ENCODE measurements at regions not wholly inside any gene's neighbourhood (a gene's known extent, or its start where the extent isn't known, plus 50 kb on each side); places are given as distances from the start of the nearest gene placed in this dataset.
"Not testable (repeated sequence)": the region's sequence is repeated elsewhere in the genome, so short reads cannot be mapped to it uniquely, and the experiment has no call there.

GRCh38 chr4:31241504-31242106, 521.4 kb downstream of the PCDH7 start:
- DNase-seq (ENCODE audit: low spot score) (no peak), FAIRE-seq (no peak)

GRCh38 chr4:31246856-31247255, 526.7 kb downstream of the PCDH7 start:
- peak; percentile 32 for FAIRE-seq
- no peak for DNase-seq (ENCODE audit: low spot score)

DNA sequence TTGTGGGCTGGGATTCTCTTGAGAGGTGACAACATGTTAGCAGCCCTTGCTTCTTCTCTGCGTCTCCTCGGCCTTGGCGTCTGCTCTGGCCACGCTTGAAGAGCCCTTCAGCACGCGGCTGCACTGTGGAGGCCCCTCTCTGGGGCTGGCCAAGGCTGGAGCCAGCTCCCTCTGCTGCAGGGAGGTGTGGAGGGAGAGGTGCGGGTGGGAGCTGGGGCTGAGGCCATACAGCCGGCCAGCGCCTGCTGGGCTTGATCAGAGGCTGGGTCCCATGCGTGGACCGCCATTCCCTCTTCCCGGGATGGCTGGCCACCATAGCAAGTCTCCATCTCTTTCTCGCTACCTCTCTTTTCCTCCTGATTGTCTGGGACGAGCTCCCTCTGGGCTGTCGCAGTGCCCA, 539.0 kb downstream of the PCDH7 start:
- no peak for FAIRE-seq
- no peak for DNase-seq (ENCODE audit: low spot score)

DNA sequence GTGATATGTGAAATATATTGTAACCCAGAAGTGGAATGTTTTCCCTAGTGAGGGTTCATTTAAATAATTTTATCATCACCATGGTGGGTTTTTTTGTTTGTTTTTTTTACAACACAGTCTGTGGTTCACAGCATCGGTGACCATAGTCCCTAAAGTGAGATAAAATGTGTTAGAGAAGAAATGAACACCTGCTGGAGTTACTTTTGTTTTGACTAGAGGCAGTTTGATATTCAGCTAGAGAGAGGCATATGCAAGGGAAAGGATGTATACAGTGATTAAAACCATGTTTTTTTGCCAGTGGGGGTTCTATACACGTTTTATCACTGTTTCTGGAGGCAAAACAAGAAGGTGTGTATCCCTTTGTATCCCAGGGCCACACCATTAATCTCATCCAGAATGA, 541.5 kb downstream of the PCDH7 start:
- no peak for FAIRE-seq

DNA sequence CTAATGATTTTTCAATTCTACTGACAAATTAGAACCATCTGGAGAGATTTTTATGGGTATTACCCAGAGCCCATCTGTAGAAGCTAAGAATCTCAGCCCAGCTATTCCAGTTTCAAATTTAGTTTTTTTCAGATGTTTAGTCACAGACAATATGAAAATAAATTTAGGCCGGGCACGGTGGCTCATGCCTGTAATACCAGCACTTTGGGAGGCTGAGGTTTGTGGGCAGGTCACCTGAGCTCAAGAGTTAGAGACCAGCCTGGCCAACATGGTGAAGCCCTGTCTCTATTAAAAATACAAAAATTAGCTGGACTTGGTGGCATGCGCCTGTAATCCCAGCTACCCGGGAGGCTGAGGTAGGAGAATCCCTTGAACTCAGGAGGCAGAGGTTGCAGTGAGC, 545.9 kb downstream of the PCDH7 start:
- FAIRE-seq; DNase-seq (ENCODE audit: low spot score): not testable (repeated sequence)

More for the DNA sequence above, 541.5 kb downstream of the PCDH7 start:
- no peak for DNase-seq (ENCODE audit: low spot score)

DNA sequence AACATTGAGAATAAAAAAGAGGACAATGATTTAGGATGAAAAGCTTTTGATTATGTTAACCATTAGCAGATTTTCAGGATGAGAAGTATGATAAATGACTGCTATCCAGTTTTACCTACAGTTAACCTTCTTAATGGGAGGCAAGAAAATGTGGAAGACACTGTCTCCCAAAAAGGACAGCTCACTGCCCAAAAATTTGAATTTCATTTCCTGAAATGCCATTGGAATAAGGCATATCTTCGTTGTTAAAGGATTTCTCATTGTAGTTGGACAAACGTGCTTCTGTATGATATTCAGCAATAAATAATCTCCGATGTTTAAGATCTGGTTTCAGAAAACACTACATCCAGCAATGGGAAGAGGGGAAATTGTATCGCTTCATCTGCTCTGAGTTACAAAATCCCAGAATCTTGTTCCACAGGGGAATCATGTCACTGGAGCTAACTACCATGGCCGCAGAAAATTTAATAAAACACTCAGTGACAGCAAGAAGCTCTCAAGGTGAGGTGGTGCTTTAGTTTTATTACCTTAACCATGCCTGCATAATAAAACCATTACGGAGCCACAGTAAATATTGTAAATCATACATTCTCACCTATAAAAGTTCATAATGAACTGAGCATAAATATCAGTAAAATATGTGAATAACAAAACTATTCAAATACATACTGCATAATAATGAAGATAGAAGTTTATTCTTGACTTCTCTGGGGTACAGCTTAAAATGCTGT, 552.3 kb downstream of the PCDH7 start:
- DNase-seq (ENCODE audit: low spot score): no peak
- no peak for FAIRE-seq

DNA sequence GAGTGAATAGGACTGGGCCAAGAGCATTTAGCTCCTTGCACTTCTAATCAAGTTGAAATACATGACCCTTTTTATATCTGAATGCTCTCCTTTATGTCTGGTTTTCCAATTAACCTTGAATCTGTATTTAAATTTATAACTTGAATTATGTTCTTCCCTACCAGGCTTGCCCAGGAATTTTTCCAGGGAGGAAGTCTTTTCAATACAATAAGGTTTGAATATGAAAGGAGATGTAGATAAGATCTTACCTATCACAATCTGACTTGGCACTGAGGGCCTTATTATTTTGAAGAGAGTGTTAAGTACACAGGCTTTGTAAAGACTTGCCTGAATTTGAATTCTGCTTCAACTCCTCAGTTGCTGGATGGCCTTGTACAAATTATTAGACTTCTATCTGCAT, 555.7 kb downstream of the PCDH7 start:
- no peak for DNase-seq (ENCODE audit: low spot score)
- no peak for FAIRE-seq

- FAIRE-seq (no peak), DNase-seq (ENCODE audit: low spot score) (no peak)
Measured at GRCh38 chr4:31283679-31284078, 563.5 kb downstream of the PCDH7 start.

GRCh38 chr4:31290836-31291235, 570.7 kb downstream of the PCDH7 start:
- no peak for DNase-seq (ENCODE audit: low spot score)
- no peak for FAIRE-seq

DNA sequence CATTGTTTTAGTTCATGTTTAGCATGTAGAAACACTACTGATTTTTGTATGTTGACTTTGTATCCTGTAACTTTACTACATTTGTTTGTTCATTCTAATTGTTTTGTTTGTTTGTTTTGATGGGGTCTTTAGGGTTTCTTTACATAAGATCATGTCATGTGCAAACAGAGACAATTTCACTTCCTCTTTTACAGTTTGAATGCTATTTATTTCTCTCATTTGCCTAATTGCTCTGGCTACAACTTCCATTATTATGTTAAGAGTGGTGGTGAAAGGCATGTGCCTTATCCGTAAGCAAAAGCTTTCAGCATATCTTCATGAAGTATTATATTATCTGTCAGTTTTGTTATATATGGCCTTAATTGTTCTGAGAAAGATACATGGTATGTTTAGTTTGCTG, 571.1 kb downstream of the PCDH7 start:
- no peak for FAIRE-seq
- no peak for DNase-seq (ENCODE audit: low spot score)

GRCh38 chr4:31294655-31295480, 574.7 kb downstream of the PCDH7 start:
- DNase-seq (ENCODE audit: low spot score) (no peak), FAIRE-seq (peak; percentile 13)

- DNase-seq (ENCODE audit: low spot score) (no peak), FAIRE-seq (no peak)
Measured at GRCh38 chr4:31298737-31299136, 578.6 kb downstream of the PCDH7 start.

DNA sequence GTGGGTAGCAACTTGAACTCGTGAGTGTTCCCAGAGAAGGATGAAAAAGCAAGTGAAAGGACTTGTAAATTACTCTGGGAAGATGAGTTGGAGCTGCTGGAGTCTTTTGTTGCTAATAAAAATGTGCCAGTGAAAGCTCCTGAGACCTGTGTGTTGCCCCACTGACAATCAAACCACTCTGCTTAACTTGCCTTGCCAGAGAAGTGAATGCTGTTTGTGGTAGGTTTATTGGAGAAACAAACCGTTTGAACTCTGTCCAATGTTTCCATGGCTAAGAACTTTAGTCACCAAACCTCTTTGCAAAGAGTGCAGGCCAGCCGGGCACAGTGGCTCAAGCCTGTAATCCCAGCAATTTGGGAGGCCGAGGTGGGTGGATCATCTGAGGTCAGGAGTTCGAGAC, 586.9 kb downstream of the PCDH7 start:
- DNase-seq (ENCODE audit: low spot score): no peak
- FAIRE-seq: no peak

GRCh38 chr4:31324814-31325213, 604.6 kb downstream of the PCDH7 start:
- no peak for FAIRE-seq
- no peak for DNase-seq (ENCODE audit: low spot score)

DNA sequence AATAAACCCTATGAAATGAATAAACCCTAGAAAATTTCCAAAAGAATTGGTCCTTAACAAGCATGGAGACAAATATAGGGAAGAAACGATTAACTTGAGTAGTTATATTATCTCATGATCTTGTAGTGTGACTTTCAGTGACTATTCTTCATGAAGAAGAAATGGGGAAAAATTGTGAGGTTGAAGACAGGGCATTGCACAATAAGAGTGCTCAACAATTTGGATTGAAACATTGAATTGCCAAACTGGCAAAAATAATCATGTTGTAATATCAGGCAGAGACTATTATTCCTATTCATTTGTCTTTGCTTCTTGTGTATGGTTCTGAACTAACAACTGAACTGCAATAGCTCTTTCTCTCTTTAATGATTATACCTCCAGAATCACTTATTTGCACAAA, 605.1 kb downstream of the PCDH7 start:
- DNase-seq (ENCODE audit: low spot score) (no peak), FAIRE-seq (no peak)

DNA sequence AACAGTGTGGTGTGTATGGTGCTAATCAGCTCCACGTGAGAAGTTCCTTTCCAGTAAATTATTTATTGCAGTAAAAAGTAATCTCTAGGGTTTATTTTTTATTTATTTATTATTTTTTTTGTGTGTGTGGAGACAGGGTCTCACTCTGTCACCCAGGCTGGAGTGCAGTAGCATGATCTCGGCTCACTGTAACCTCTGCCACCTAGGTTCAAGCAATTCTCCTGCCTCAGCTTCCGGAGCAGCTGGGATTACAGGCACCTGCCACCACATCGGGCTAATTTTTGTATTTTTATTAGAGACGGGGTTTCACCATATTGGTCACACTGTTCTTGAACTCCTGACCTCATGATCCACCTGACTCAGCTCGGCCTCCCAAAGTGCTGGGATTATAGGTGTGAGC, 606.9 kb downstream of the PCDH7 start:
- FAIRE-seq (peak; percentile 80), DNase-seq (ENCODE audit: low spot score) (no peak)

DNA sequence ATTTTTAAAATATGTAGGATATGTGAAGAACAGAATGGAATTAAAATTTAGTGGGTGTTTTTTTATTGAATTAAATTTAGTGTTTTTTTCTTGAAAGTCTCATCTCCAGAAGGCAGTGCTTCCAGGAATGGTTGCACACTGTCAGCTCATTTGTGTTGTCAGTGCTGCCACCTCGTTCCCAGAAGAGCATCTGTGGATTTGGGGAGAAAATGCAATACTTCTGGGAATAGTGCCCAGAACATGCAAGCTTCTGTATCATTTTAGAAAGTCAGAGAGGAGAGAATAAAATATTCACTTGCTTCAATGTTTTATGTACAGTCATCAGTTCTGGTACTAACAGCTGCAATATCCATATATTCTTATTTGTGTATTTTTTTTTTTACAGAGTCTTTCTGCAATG, 608.8 kb downstream of the PCDH7 start:
- FAIRE-seq (no peak), DNase-seq (ENCODE audit: low spot score) (no peak)

DNA sequence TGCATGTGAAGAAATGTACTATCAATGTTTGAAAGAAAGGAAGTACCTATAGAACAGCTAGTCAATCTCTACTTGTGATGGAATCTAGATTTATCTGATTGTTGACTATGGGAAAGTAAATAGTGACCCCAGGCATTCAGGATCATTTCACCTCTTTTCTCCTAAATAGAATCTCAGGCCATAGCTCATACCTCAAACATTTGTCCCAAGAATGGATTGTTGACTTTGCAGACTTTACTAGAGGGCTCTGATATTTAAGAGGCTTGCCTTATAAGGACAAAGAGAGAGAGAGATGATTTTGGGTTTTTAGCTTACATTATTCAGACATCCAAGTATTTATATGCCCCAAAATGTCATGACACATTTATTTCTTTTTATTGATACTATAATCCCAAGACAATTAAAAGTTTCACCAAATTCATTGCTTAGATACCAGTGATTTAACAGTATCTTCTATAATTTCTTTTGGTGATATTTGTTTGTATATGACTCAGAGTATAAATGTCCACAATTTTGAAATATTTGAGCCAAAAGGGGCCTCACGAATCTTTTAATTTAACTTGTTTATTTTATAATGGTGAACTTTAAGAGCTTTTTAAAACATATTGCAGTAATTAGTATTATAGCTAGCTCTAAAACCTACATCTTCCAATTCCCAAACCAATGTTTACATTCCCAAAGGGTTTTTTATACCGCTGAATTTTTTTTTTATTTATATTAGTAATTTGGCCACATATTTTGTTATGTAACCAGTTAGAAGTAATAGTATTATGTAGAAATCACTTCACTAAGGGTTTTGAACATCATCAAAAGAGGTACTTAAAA, 614.1 kb downstream of the PCDH7 start:
- DNase-seq (ENCODE audit: low spot score): no peak
- no peak for FAIRE-seq

DNA sequence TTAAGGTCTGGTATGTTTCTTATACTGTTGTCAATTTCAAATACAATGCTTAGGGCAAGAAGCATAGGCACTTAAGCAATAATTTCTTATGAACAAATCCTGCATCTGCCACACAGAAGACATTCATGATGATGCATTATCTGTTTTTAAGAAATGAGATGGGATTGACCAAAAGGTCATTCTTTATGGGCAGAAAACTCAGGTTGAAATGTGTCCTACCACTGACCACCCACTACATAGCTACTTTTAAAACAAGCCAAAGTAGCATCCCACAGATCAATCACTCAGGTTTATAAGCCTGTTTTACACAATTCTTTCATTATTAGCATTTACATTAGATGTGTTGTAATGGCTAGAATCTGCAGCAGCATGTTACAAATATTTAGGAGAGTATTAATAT, 617.8 kb downstream of the PCDH7 start:
- FAIRE-seq (no peak), DNase-seq (ENCODE audit: low spot score) (no peak)

GRCh38 chr4:31341601-31342359, 621.6 kb downstream of the PCDH7 start:
- no peak for DNase-seq (ENCODE audit: low spot score)
- no peak for FAIRE-seq

- DNase-seq (ENCODE audit: low spot score) (no peak), FAIRE-seq (no peak)
Measured at GRCh38 chr4:31343061-31343460, 622.9 kb downstream of the PCDH7 start.

Data from urothelium cell line (cell line).